Upper lobe of left lung (tissue), 4 donors: ENCODE measurements at regions not wholly inside any gene's neighbourhood (a gene's known extent, or its start where the extent isn't known, plus 50 kb on each side); places are given as distances from the start of the nearest gene placed in this dataset.

ENCODE experiments used
- EP300 ChIP-seq, 4 donors: sonication (generic); formaldehyde crosslinking; IDR thresholded peaks; one replicate each; pipeline ENCODE4 v1.5.1; 2017; ENCODE audit warnings: antibody characterized with exemption in 4 of 4, control low read depth in 2 of 4
- TF ChIP-seq, protein P1 (sequence below), 6 experiments: fragments of 450-650 bp in 4 of 6; fragments of 200-600 bp in 2 of 6; sonication (generic) in 2 of 6; IDR thresholded peaks; one replicate each; pipeline ENCODE4 v1.5.1; 2016 to 2019; ENCODE audit warnings: antibody characterized with exemption in 6 of 6

DNA sequence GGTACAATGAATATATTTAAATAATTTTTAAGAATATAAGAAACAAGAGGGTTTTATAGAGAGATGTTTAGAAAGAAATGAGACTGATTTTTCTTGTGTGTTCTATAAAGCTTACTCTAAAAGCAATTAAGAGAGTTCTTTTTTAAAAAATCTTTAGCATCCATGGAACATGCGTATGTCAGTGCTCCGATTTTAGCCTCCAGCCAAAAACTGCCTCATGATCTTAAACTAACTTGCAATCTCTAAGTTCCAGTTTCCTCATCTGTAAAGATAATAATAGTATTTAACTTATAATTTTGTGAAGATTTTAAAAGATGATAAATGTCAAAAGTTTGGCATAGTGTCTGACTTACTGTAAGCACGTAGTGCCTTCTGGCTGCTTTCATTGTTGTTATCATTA, 448.7 kb downstream of the EPHA4 start:
- TF ChIP-seq, protein P1, sequence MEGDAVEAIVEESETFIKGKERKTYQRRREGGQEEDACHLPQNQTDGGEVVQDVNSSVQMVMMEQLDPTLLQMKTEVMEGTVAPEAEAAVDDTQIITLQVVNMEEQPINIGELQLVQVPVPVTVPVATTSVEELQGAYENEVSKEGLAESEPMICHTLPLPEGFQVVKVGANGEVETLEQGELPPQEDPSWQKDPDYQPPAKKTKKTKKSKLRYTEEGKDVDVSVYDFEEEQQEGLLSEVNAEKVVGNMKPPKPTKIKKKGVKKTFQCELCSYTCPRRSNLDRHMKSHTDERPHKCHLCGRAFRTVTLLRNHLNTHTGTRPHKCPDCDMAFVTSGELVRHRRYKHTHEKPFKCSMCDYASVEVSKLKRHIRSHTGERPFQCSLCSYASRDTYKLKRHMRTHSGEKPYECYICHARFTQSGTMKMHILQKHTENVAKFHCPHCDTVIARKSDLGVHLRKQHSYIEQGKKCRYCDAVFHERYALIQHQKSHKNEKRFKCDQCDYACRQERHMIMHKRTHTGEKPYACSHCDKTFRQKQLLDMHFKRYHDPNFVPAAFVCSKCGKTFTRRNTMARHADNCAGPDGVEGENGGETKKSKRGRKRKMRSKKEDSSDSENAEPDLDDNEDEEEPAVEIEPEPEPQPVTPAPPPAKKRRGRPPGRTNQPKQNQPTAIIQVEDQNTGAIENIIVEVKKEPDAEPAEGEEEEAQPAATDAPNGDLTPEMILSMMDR (IDR thresholded peaks at IDR 0.05): no peak
- no peak for TF ChIP-seq EP300 (IDR thresholded peaks at IDR 0.05)
